ENCODE measurements at regions not wholly inside any gene's neighbourhood (a gene's known extent, or its start where the extent isn't known, plus 50 kb on each side); places are given as distances from the start of the nearest gene placed in this dataset.

DNA sequence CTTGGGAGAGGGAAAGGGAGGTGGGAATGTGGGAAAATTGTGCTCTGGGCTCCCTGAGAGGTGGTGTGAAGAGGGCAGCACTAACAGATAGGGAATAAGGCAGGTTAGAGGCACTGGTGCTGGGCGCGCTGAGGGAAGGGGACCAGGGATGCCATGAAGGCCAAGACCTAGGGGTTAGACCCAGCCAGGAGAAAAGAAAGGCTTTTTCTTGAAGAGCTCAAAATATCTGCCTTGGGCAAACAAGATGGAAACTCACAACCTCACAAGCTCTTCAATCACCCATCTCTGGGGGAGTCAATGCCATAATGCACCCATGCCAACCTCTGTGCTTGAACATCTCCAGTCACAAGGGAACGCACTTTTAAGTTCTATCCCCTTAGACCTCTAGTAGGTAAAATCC lies 363.6 kb upstream of the CHD6 start:
- no peak for TF ChIP-seq ZBTB7A (IDR thresholded peaks at IDR 0.05; ENCODE audit: low read depth)
- TF ChIP-seq RAD21 (IDR thresholded peaks at IDR 0.05; ENCODE audit: low read depth): no peak
- no peak for TF ChIP-seq EP300 (IDR thresholded peaks at IDR 0.05; ENCODE audit: borderline replicate concordance)
- no peak for TF ChIP-seq TCF12 (IDR thresholded peaks at IDR 0.05; ENCODE audit: low read depth)
- TF ChIP-seq FOXM1 (IDR thresholded peaks at IDR 0.05; ENCODE audit: borderline replicate concordance, low read depth): no peak
- TF ChIP-seq CEBPB (IDR thresholded peaks at IDR 0.05): no peak
- TF ChIP-seq YY1 (IDR thresholded peaks at IDR 0.05; ENCODE audit: low read depth): no peak
- no peak for TF ChIP-seq NFIC (IDR thresholded peaks at IDR 0.05)
- TF ChIP-seq, protein P1, sequence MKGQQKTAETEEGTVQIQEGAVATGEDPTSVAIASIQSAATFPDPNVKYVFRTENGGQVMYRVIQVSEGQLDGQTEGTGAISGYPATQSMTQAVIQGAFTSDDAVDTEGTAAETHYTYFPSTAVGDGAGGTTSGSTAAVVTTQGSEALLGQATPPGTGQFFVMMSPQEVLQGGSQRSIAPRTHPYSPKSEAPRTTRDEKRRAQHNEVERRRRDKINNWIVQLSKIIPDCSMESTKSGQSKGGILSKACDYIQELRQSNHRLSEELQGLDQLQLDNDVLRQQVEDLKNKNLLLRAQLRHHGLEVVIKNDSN (IDR thresholded peaks at IDR 0.05): no peak
- TF ChIP-seq CREB1 (IDR thresholded peaks at IDR 0.05; ENCODE audit: low read depth): no peak
- no peak for TF ChIP-seq TAF1 (IDR thresholded peaks at IDR 0.05; ENCODE audit: low read depth)
- TF ChIP-seq EGR1 (IDR thresholded peaks at IDR 0.05): no peak
- TF ChIP-seq, protein P2, sequence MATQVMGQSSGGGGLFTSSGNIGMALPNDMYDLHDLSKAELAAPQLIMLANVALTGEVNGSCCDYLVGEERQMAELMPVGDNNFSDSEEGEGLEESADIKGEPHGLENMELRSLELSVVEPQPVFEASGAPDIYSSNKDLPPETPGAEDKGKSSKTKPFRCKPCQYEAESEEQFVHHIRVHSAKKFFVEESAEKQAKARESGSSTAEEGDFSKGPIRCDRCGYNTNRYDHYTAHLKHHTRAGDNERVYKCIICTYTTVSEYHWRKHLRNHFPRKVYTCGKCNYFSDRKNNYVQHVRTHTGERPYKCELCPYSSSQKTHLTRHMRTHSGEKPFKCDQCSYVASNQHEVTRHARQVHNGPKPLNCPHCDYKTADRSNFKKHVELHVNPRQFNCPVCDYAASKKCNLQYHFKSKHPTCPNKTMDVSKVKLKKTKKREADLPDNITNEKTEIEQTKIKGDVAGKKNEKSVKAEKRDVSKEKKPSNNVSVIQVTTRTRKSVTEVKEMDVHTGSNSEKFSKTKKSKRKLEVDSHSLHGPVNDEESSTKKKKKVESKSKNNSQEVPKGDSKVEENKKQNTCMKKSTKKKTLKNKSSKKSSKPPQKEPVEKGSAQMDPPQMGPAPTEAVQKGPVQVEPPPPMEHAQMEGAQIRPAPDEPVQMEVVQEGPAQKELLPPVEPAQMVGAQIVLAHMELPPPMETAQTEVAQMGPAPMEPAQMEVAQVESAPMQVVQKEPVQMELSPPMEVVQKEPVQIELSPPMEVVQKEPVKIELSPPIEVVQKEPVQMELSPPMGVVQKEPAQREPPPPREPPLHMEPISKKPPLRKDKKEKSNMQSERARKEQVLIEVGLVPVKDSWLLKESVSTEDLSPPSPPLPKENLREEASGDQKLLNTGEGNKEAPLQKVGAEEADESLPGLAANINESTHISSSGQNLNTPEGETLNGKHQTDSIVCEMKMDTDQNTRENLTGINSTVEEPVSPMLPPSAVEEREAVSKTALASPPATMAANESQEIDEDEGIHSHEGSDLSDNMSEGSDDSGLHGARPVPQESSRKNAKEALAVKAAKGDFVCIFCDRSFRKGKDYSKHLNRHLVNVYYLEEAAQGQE (IDR thresholded peaks at IDR 0.05; ENCODE audit: low read depth): no peak
